Muscle of arm (tissue), 1 donor: ENCODE measurements at regions not wholly inside any gene's neighbourhood (a gene's known extent, or its start where the extent isn't known, plus 50 kb on each side); places are given as distances from the start of the nearest gene placed in this dataset.
"Not testable (repeated sequence)": the region's sequence is repeated elsewhere in the genome, so short reads cannot be mapped to it uniquely, and the experiment has no call there.

ENCODE experiments used
- DNase-seq: peaks from one replicate; pipeline ENCODE4 v3.0.0-alpha.2; 2013

DNA sequence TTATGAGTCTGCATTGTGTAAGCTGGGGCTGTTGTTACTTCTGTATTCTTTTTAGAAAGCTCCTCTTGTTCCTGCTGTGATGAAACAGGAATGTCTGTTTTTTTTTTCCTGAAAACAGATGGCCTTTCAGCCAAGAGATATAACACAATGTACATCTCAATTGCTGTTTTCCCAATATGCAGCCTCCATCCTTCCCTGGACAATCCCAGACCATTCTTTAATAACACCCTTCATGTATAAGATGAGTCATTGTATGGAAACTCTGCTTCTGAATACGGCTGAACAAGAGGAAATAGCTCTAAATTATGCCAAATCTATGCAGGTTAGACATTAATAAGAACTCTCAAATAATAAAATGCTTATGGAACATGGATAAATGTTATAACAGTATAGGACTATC is 60.2 kb upstream of the LRRC4C start:
- no peak for DNase-seq

DNA sequence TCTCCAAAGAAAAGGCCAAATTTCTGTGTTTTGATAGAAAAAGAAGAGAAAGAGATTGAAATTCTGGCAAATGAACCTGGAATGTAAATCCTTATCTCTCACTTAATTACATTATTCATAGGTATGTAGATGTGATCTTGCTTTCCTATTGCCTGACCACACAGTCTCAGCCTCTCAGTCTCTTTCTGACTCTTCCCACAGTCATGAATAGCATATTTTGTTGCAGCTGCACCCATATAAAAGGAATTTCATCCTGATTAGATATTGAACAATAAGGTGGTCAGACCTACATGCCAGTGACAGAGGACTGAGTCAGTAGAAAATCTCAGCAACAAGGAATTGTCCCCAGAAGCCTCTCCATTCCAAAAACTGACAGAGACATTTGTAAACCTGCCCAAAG is 62.9 kb upstream of the LRRC4C start:
- no peak for DNase-seq

DNA sequence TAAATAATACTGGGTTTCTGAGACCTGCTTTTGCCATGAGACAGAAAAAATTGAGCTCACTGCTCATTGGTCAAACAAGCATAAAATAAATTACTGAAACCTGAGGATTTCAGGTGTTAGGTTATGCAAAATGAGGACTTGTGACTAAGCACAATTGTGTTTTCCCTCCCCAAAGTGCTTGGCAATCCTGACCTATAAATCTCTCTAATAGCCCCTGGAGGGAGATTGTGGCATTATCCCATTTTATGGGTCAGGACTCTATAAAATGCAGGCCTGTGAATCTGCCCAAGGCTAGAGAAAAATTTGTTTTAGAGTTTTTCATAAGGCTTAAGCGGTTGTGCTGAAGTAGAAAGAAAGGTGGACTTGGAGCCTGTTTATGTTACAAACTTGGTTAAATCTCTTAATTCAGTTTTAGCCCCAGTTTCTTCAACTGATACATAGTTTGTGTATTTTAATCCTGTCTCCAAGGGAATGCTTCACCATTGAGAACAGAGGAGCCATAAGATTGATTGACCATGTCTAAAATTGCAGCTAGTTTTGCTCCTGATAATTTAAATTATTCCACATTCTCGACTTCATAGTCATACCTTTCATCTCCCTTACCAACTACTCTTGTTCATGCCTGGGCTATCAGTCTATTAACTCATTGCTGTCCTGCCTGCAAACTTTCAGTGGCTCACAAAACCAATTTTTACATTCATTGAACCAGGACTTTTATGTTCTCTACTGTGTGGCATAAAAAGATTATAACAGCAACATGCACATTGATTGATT is 63.6 kb upstream of the LRRC4C start:
- no peak for DNase-seq

DNA sequence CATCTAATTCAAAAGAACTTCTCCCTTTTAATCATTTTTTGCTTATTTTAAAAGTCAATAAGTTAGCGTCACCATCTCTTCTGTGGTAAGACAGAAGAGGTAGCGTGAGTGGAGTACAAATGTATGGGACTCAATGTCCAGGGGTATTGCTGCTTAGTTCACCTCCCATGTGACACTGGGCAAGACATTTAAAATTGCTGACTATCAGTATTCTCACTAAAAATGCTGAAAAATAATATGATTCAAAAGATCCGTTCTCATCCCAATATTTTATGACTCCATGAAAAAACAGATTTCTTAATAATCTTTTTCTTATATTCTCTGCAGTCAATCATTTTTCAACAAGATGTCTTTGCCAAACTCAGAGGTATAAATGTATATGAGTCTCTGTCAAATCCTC is 68.1 kb upstream of the LRRC4C start:
- DNase-seq = no peak

DNA sequence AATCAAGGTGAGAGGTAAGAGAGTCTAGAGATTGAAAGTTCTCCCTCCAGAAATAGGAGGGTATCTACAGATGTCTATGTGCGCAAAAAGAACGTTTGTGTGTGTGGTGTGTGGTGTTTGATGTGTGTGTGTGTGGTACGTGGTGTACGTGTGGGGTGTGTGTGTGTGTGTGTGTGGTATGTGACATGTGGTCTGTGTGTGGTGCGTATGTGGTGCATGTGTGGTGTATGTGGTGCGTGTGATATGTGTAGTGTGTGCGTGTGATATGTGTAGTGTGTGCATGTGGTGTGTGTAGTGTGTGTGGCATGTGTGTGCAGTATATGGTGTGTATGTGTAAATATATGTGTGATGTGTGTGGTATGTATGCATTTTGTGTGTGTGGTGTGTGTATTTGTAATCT is 73.0 kb upstream of the LRRC4C start:
- no peak for DNase-seq

DNA sequence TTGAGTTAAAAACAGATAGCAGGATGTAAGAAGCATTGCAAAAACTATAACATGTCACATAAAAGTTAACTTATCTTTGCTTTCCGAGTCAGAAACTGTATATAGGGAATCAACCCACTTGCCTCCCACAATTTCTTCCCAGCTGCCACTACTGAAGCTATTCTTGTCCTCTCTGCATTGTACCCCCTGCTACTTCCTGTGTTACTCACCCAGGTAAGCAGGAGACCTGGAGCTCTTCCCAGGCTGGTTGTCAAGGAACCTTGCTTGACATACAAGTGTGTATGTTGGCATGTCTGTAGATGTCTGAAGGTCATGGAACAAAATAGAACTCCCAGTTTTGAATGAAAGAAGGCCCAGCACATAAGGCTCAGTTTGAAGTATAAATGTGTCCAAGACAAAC is 74.3 kb upstream of the LRRC4C start:
- DNase-seq = no peak

DNA sequence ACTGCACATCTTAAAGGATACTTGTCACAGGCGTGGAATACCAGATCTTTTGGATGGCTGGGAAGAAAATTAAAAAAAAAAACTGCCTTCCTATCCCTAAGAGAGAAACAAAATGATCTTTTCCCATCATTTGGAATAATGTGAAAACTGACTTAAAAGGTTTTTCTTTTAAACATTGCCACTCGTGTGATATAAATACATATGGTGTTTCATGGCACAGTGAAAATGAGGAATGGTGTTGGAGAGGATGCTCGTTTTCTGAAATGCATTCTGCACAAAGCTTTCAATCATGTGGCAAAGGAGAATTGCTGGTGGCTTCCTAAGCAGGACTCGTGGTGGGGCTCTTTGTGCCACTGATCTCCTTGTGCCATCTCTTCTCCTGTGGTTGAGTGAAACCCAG is 74.9 kb upstream of the LRRC4C start:
- no peak for DNase-seq

DNA sequence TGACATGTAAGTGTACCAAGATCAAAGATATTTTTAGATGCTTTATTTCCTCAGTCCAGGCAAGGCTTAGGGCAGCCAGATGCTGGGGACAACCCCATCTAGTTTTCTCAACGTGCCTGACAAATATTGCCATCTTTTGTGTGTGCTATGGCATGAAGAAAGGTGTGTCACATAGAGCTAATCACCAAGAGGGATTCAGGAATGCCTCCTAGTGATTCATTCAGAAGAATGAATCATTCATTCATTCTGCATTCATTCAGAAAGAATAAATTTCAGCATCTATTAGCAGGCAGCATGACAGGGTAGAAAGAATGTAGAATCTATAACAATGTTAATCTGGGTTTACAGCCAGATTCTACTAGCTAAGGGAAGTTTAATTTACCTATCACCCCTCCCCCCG is 75.4 kb upstream of the LRRC4C start:
- DNase-seq = no peak

DNA sequence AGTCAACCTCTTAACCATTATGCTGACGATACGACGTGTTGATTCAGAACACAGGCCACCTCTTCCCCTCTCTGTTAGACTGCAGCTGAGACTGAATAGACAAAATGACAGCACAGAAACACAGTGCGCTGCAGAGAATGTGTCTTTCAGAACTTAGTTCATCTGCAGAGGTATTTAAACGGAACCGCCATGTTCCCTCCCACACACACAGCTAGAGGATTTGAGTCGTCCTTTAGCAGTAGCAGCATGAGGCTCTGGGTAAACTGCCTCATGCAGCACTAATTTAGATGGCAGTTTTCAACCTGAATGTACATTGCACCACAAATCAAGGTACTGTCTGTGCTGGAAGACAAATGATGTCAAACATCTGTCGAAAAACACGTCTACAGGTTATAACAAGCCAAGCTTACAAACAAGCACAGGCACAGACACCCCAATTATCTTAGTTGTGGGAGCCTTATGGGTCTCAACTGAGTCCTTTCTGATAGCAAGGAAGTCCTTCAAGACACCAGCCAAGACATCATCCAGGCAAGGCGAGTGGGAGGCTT is 76.6 kb upstream of the LRRC4C start:
- DNase-seq = no peak

DNA sequence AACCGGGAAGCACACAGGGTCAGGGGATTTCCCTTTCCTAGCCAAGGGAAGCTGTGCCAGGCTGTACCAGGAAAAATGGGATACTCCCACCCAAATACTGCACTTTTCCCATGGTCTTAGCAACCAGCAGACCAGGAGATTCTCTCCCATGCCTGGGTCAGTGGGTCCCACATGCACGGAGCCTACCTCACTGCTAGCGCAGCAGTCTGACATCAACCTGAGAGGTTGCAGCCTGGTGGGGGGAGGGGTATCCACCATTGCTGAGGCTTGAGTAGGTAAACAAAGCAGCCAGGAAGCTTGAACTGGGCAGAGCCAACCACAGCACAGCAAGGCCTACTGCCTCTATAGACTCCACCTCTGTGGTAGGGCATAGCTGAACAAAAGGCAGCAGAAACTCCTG is 85.5 kb upstream of the LRRC4C start:
- not testable (repeated sequence) for DNase-seq

DNA sequence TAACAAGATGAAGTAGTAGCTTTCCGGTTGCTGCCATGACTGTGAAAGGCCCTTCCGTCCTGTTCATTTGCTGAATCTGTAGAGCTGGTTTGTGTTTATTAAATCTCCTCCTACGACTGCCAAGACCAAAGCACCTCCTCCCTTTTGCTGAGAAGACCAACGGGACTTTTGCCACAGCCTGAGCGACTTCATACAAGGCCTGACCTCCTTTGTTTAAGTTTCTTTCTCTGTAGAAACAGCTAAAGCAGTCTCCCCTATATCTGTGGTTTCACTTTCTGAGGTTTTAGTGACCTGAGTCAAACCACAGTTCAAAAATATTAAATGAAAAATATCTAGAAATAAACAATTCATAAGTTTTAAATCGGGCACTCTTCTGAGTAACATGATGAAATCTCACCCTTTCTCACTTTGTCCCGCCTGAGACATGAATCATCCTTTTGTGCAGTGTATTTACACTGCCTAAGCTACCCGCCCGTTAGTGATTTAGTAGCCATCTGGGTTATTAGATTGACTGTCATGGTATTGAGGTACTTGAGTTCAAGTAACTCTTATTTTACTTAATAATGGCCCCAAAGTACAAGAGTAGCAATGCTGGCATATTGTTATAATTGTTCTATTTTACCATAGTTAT is 119.1 kb upstream of the LRRC4C start:
- no peak for DNase-seq

DNA sequence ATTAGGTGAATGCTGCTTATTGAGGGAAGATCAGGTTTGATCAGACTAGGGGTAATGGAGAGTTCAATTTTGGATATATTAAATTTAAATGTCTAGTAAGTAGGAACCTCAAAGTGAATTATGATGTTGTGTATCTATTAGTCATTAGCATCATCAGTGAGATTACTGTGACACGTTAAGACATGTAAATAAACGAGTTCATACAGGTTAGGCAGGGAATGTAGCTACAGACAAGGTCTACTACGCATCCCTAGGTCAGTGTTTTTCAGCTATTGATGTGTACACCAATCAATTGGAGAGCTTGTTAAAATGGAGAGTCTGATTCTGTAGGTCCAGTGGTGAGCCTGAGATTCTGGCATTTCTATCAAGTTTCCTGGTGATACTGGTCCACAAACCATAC is 120.1 kb upstream of the LRRC4C start:
- no peak for DNase-seq

DNA sequence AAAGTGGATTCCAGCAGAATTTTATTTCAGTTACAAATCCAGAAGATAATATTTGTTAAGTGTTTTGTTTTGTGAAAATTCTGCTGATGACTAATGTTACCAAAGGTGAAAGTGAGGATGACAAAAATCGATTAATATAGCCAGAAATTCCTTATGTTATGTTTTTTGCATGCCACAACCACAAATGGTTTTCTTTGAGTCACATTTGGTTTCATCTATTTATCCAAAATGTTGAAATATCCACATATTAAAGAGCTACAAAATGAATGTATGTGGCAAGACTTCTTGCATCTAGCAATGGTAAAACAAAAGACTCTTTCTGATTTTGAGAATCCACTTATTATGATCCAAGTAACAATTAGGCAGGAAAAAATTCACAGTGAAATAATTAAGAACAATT is 150.1 kb upstream of the LRRC4C start:
- DNase-seq = no peak

DNA sequence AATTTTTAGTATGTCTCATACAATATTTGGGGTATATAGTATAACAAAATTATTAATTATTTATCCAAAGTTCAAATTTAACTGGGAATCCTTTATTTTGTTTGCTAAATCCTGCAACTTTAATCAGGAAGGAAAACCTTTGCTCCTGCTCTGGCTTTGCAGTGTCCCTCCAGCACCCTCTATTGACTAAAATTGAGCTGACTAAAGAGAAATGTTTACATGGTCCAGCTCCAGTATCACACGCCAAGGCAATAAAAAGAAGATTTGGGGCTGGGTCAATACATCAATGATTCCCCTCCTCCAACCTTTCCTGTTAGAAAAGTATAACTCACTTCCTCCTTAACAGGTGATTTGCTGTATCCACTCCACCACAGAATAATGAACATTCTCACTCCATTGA is 153.0 kb upstream of the LRRC4C start:
- DNase-seq = peak; percentile 2

DNA sequence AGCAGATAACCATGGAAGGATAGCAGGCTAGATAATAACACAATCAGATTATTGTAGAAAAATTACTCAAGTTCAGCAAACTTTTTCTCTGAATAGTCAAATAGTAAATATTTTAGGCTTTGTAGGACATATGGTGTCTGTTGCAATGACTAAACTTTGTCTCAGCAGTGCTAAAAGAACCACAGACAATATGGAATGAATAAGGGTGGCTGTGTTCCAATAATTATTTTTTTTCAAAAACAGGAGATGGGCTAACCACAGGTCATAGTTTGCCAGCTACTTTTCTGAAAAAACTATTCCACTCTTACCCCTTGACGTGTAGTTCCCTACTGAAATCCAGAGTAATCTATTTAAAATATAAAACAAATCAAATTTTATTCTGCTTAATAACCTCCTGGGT is 153.9 kb upstream of the LRRC4C start:
- DNase-seq = no peak

DNA sequence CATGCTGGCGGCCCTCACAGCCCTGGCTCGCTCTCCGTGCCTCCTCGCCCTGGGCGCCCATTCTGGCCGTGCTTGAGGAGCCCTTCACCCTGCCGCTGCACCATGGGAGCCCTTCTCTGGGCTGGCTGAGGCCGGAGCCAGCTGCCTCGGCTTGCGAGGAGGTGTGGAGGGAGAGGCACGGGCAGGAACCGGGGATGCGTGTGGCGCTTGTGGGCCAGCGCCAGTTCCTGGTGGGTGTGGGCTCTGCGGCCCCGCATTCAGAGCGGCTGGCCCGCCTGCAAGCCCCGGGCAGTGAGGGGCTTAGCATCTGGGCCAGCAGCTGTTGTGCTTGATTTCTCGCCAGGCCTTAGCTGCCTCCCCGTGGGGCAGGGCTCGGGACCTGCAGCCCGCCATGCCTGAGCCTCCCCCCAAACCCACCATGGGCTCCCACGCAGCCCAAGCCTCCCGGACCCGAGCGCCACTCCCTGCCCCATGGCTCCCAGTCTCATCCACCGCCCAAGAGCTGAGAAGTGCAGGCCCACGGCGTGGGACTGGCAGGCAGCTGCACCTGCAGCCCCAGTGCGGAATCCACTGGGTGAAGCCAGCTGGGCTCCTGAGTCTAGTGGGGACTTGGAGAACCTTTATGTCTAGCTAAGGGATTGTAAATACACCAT is 163.4 kb upstream of the LRRC4C start:
- DNase-seq = no peak

DNA sequence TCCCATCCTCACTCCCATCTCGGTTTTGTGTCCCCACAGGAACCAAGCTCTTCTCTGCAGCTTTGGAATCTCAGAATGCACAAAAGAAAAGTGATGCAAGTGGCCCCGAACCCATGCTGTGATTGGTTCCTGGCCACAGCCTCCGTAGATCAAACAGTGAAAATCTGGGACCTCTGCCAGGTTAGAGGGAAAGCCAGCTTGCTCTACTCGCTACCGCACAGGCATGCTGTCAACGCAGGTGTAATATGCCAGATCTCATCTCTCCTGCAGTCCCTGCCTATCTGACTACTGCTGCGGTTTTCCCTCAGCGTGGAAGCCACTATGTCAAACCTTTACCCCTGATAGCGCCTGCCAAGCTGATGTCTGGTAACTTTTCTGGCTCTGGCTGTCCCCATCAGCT is 200.5 kb upstream of the LRRC4C start:
- DNase-seq = peak; percentile 2

DNA sequence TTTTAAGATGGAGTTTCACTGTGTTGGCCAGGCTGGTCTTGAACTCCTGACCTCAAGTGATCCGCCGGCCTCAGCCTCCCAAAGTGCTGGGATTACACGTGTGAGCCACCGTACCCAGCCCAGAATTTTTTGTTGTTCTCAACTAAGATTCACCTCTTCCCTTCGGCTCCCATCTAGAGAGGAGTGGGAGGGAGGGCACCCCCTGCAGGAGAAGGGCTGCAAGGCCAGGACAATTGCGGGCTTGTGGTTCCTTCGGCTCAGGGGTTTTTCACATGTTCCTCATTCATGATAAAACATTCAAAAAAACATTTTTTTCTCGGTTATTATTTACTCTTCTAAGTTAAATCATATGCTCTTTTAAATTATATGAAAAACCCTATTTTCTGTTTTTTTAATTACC is 201.1 kb upstream of the LRRC4C start:
- no peak for DNase-seq

DNA sequence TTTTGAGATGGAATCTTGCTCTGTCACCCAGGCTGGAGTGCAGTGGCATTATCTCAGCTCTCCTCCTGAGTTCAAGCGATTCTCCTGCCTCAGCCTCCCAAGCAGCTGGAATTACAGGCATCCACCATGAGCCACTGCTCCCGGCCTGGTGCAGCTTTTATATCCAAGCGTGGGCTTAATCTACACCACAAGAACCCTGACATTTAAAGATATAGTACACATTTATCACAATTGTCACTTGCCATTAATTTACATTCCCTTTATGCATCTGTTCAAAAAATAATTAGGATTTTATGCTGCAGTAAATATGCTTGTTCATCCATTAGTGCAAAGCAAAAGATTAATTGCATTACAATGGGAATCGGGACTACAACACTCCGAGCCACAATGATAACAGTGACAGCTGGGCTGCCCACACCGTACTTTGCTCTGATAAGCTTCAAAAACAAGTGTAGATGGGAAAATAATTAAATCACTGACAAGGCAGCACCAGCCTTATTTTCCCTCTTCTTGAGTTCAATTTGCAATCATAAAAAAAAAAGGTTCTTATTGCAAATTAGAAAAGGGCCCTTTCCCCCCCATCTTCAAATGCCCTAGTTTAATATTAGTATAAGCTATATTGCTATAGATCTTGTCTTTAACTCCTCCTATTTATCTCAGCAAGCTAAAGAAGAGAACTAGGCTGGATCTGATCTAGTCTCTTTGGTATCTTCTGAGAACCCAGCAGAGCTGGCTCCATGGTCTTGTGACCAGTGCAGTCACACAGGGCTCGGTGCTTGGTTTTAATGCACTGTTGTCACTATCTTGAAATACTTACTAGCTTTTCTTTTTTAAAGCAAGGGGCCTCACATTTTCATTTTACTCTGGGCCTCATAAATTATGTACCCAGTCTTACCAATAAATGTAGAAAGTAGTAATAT is 206.2 kb upstream of the LRRC4C start:
- DNase-seq = no peak

DNA sequence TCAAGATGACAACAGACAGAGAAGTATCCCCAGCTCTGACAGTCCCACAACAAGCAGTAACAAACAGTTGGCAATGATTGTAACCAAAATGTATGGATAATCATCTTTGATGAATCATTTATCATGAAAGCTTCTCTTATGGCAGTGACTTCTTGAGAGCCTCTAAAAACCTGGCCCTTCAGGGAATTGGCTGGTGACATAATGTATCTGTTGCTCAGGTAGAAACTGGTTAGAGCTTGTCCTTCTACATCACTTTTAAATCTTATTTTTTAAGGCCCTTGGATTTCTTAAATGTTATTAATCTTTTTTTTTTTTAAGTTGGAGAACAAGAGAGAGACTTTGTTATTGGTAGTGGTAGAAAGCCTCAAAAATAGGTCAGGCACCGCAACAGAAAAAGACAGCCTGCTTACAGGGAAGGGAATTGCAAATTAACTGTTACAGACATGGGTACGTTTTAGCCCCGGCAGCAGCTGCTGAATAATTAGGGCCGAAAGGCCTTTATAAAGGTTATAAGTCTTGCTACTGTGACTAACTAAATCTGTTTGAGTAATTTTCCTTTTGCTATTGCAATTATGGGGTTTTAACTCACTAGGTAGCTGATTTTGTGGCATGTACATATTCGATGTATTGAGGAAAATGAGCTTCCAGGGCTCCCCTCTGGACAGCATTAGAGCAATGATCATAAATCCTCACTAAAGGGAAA is 207.7 kb upstream of the LRRC4C start:
- no peak for DNase-seq

DNA sequence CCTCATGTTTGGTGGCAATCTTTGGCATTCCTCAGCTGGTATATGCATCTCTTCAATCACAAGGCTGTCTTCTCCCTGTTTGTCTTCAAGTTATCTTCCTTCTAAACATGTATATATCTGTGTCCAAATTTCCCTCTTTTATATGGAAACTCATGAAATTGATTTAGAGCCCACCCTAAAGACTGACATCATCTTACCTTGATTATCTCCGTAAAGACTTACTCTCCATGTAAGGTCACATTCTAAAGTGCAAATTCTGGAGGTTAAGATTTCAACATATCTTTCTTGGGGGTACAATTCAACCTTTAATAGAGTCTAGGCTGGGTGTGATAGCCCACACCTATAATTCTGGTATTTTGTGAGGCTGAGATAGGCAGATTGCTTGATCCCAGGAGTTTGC is 215.8 kb upstream of the LRRC4C start:
- no peak for DNase-seq
